ENCODE measurements at regions not wholly inside any gene's neighbourhood (a gene's known extent, or its start where the extent isn't known, plus 50 kb on each side); places are given as distances from the start of the nearest gene placed in this dataset.

DNA sequence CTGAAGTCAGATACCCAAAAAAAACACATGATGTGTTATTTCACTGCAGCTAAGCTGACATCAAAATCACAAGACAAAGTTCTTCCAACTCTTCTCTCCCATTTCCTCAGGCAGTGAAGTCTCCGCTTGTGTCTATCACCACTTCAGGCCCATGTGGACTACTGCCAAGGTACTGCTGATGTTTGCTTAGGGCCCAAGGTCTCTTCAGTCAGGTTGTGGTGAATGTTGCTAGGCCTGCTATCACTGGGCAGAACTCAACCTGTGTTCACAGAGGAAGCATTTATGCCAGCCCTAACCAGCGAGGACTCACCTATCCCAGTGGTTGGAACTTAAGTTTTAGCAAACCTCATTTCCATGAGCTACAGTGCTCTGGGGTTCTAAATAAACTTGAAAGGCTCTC is 156.5 kb upstream of the BRINP3 start:
- TF ChIP-seq, protein P1, sequence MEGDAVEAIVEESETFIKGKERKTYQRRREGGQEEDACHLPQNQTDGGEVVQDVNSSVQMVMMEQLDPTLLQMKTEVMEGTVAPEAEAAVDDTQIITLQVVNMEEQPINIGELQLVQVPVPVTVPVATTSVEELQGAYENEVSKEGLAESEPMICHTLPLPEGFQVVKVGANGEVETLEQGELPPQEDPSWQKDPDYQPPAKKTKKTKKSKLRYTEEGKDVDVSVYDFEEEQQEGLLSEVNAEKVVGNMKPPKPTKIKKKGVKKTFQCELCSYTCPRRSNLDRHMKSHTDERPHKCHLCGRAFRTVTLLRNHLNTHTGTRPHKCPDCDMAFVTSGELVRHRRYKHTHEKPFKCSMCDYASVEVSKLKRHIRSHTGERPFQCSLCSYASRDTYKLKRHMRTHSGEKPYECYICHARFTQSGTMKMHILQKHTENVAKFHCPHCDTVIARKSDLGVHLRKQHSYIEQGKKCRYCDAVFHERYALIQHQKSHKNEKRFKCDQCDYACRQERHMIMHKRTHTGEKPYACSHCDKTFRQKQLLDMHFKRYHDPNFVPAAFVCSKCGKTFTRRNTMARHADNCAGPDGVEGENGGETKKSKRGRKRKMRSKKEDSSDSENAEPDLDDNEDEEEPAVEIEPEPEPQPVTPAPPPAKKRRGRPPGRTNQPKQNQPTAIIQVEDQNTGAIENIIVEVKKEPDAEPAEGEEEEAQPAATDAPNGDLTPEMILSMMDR (IDR thresholded peaks at IDR 0.05 in 2 of 3, conservative IDR thresholded peaks at IDR 0.05 in 1 of 3; ENCODE audit: control insufficient read depth in 2 of 3, extremely low read depth in 1 of 3, insufficient read depth in 1 of 3, low read depth in 3 of 3, low read length in 3 of 3): no peak
- TF ChIP-seq FOS (IDR thresholded peaks at IDR 0.05; ENCODE audit: borderline replicate concordance, extremely low read depth, insufficient read length) (no peak), MYC (IDR thresholded peaks at IDR 0.05; ENCODE audit: insufficient read depth, insufficient read length, insufficient replicate concordance, low read length, severe bottlenecking) (no peak), JUNB (IDR thresholded peaks at IDR 0.05) (no peak), HDAC6 (IDR thresholded peaks at IDR 0.05; ENCODE audit: unreplicated experiment) (no peak), GABPA (IDR thresholded peaks at IDR 0.05; ENCODE audit: low read depth) (no peak), NR2C2 (IDR thresholded peaks at IDR 0.05; ENCODE audit: borderline replicate concordance, control insufficient read depth, insufficient read length, low read depth) (no peak), RAD21 (IDR thresholded peaks at IDR 0.05; ENCODE audit: insufficient read depth, low read depth, low read length) (no peak), RAD51 (IDR thresholded peaks at IDR 0.05) (no peak), POLR2AphosphoS5 (IDR thresholded peaks at IDR 0.05; ENCODE audit: low read length) (no peak), NBN (IDR thresholded peaks at IDR 0.05) (no peak)
- TF ChIP-seq, protein P2, sequence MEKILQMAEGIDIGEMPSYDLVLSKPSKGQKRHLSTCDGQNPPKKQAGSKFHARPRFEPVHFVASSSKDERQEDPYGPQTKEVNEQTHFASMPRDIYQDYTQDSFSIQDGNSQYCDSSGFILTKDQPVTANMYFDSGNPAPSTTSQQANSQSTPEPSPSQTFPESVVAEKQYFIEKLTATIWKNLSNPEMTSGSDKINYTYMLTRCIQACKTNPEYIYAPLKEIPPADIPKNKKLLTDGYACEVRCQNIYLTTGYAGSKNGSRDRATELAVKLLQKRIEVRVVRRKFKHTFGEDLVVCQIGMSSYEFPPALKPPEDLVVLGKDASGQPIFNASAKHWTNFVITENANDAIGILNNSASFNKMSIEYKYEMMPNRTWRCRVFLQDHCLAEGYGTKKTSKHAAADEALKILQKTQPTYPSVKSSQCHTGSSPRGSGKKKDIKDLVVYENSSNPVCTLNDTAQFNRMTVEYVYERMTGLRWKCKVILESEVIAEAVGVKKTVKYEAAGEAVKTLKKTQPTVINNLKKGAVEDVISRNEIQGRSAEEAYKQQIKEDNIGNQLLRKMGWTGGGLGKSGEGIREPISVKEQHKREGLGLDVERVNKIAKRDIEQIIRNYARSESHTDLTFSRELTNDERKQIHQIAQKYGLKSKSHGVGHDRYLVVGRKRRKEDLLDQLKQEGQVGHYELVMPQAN (conservative IDR thresholded peaks at IDR 0.05): no peak
- TF ChIP-seq, protein P3, sequence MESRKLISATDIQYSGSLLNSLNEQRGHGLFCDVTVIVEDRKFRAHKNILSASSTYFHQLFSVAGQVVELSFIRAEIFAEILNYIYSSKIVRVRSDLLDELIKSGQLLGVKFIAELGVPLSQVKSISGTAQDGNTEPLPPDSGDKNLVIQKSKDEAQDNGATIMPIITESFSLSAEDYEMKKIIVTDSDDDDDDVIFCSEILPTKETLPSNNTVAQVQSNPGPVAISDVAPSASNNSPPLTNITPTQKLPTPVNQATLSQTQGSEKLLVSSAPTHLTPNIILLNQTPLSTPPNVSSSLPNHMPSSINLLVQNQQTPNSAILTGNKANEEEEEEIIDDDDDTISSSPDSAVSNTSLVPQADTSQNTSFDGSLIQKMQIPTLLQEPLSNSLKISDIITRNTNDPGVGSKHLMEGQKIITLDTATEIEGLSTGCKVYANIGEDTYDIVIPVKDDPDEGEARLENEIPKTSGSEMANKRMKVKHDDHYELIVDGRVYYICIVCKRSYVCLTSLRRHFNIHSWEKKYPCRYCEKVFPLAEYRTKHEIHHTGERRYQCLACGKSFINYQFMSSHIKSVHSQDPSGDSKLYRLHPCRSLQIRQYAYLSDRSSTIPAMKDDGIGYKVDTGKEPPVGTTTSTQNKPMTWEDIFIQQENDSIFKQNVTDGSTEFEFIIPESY (IDR thresholded peaks at IDR 0.05): no peak

All from GM12878 (cell line).